ENCODE measurements at regions not wholly inside any gene's neighbourhood (a gene's known extent, or its start where the extent isn't known, plus 50 kb on each side); places are given as distances from the start of the nearest gene placed in this dataset.

GRCh38 chr5:137563646-137564397 is 64.7 kb upstream of the SPOCK1 start:
- no peaks in the 10 kb centered on the region for H3K9me3 Mint-ChIP-seq
- no CpG with 5 or more reads among the region's 14 CpGs for WGBS (ENCODE audit: extremely low coverage, insufficient read length, low lambda C conversion rate)

More at GRCh38 chr5:137563646-137564397, 64.7 kb upstream of the SPOCK1 start:
- no peak overlapping the region for H2BK12ac ChIP-seq (ENCODE audit: insufficient read length, low read depth, low read length)
- H2AK5ac ChIP-seq (ENCODE audit: insufficient read length, low read length) = no peak overlapping the region
- TF ChIP-seq CTCF (conservative IDR thresholded peaks at IDR 0.05) = no peak
- H3K27me3 Mint-ChIP-seq (ENCODE audit: low read depth) = peaks cover 6% of the 10 kb centered on the region
- H3K14ac ChIP-seq (ENCODE audit: insufficient read depth, low read length) = no peak overlapping the region
- H3K27ac ChIP-seq (ENCODE audit: insufficient read length, low read depth, low read length) = no peak overlapping the region
- no peak overlapping the region for H3K23ac ChIP-seq (ENCODE audit: insufficient read length, low read depth, low read length)
- H3K4me2 ChIP-seq (ENCODE audit: insufficient read depth, insufficient read length, low read length) = no peak overlapping the region
- H3K4ac ChIP-seq (ENCODE audit: low read depth, low read length) = no peak overlapping the region
- H3K79me2 ChIP-seq (ENCODE audit: insufficient read depth, low read length) = no peaks in the 10 kb centered on the region
- no peak overlapping the region for H2BK120ac ChIP-seq (ENCODE audit: low read depth, low read length, poor library complexity, severe bottlenecking)
- H3K36me3 Mint-ChIP-seq (ENCODE audit: insufficient read depth in 1 of 3, low read depth in 3 of 3) = no peaks in the 10 kb centered on the region
- H2AFZ ChIP-seq (ENCODE audit: low read length) = no peak overlapping the region
- no peak overlapping the region for H3K4me3 Mint-ChIP-seq
- H3K9ac ChIP-seq (ENCODE audit: extremely low read depth, insufficient read length, low read length) = no peak overlapping the region
- H3K27me3 ChIP-seq (ENCODE audit: insufficient read depth, low read length) = no peaks in the 10 kb centered on the region
- no peak overlapping the region for H4K8ac ChIP-seq (replicated peaks; ENCODE audit: insufficient read length, low read depth, low read length)
- H3K4me1 ChIP-seq (ENCODE audit: insufficient read depth, low read length) = no peaks in the 10 kb centered on the region
- H4K5ac ChIP-seq (ENCODE audit: insufficient read length, low read depth, low read length) = no peak overlapping the region
- no peak overlapping the region for H2BK15ac ChIP-seq (ENCODE audit: low read depth, low read length)
- H3K18ac ChIP-seq (ENCODE audit: insufficient read length, low read depth, low read length) = no peak overlapping the region
- H3K23me2 ChIP-seq (ENCODE audit: insufficient read length, low read depth, low read length, poor library complexity, severe bottlenecking) = no peaks in the 10 kb centered on the region
- no peaks in the 10 kb centered on the region for H4K20me1 ChIP-seq (ENCODE audit: control insufficient read depth, insufficient read depth, insufficient read length)
- no peaks in the 10 kb centered on the region for H3K79me1 ChIP-seq (ENCODE audit: insufficient read depth, low read depth, low read length, poor library complexity, severe bottlenecking)
- no peak overlapping the region for H3K27ac Mint-ChIP-seq
- no peak overlapping the region for H2BK5ac ChIP-seq (ENCODE audit: insufficient read length, low read length)
- H3K4me1 Mint-ChIP-seq = peaks cover 15 to 17% of the 10 kb centered on the region in 2 experiments
- no peaks in the 10 kb centered on the region for H3K9me3 ChIP-seq (ENCODE audit: control insufficient read depth, low read depth, low read length)
- H3K56ac ChIP-seq (ENCODE audit: insufficient read length, low read depth, low read length) = no peak overlapping the region
- no peak overlapping the region for H4K91ac ChIP-seq (ENCODE audit: insufficient read length, low read depth, low read length)
- DNase-seq = no peak
- H3T11ph ChIP-seq (ENCODE audit: low read length) = no peak overlapping the region
- H2BK20ac ChIP-seq (ENCODE audit: low read depth, low read length, poor library complexity, severe bottlenecking) = no peak overlapping the region

All from H9 (cell line).